Activated CD8-positive, alpha-beta memory T cell treated with anti-CD3 and anti-CD28 coated beads for 48 hours (primary cell): ENCODE measurements at regions not wholly inside any gene's neighbourhood (a gene's known extent, or its start where the extent isn't known, plus 50 kb on each side); places are given as distances from the start of the nearest gene placed in this dataset.

Source experiments
- DNase-seq, 3 experiments: peaks; one replicate each; pipeline ENCODE4 v3.0.0-alpha.2; 2020; ENCODE audit warnings: low read depth in 2 of 3, low spot score in 2 of 3

GRCh38 chr1:221100611-221101010 lies 221.4 kb downstream of the HLX start:
- no peak for DNase-seq

- DNase-seq = no peak
These were observed 222.8 kb downstream of the HLX start for GRCh38 chr1:221101807-221102605.

DNA sequence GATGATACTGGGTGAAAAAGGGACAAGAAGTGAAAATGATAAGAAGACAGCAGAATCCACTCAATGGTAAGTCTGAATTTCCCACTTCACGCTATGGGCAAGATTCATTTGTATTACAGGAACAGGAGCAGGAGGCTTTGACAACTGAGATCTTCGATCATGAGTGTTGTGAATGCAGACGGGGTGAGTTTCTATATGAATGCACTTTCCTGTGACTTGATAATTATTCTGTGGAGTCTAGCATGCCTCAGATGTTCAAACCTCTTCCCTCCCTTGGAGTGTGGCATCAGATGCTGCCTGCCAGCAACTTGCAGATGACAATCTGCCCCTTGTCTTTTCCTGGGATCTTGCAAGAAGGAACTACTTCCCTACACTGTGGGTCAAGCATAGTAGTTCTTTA lies 225.4 kb downstream of the HLX start:
- no peak for DNase-seq

DNA sequence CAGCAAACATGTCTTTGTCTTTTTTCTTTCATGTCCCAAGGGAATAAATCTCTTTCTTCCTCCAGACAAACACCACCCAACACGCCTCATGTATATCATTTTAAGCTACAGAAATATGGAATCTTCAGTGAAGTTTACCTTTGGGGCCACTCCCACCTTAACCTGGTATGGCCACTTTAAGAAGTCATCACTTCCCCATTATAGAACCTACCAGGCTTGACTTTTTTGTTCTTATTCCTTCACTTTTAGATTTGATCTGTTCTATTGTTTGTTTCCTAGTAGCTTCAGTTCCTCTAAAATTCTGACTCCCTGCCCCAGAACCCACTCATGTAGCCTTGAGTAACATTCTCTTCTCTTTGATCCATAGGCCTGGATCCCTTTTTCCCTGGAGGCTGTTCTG lies 226.3 kb downstream of the HLX start:
- no peak for DNase-seq

- no peak for DNase-seq
These were observed 227.4 kb downstream of the HLX start for GRCh38 chr1:221106616-221107015.

- no peak for DNase-seq
These were observed 230.7 kb downstream of the HLX start for GRCh38 chr1:221109930-221110329.

DNA sequence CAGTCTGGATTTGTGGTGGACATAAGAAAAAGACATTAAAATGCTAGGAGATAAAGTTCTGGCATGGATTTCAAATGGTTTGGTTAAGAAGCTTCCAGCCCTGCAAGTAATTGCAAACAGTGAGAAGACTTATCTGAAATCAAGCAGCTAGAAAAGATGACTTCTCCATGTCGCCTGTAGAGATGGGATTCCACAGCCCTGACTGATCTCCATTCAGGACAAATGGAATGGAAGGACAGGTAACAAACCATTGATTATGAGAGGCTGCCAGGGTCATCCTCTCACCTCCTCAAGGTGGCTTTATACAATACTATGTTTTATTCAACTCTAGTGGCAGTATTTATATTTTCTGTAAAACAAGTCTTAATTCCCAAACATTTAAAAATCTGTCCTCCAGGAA lies 237.9 kb downstream of the HLX start:
- DNase-seq = no peak

GRCh38 chr1:221117548-221117951 lies 238.3 kb downstream of the HLX start:
- no peak for DNase-seq

DNA sequence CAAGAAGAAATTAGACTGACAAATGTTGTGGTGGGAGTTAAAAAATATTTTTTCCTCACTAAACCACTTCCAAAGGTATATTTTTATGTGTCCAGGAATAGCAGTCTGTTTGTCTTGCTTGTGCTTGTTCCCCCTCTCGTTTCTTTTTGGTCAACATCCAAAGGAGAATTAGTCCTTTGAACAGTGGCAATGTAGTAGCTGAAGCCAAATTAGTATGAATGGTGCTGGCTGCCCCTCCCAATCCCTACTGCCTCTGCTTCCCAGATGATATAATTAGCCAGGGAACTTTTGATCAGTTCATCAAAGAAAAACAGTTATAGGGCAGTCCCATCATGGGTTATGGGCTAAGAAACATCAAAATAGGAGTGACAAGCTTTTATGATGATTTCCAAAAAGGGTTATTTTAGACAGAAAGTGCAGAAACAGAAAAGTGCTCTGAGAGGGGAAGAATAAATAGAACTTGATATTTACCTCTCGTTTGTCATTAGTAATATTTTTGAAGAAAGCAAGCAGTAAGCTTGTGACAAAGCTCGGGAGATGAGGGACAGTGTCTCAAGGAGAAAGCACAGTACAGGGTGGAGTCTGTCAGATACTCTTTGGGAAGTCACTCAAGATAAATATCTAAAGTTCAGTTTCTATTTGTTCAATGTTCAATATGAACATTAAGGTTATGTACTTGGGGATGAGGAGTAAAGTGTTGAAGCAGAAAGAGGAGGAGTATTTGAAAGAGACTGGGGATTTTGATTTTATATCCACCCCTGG lies 239.1 kb downstream of the HLX start:
- DNase-seq = no peak

DNA sequence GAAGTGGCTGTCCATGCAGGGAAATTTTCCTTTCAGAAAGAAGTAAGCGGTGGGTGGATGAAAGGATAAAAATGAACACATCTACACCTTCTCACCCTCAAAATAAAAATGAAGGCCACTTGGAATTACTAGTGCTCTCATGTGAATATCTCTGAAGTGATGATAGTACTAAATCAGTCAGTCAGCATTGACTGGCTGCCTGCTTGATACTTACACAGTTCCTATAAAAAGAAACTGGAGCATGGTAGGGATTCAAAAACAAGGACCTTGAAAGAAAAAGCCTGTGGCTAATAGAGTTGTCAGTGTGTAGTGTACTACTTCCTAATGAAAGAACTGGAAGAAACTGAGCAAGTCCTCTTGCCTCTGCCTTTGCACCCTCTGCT lies 239.7 kb downstream of the HLX start:
- DNase-seq = no peak

- no peak for DNase-seq
These were observed 243.3 kb downstream of the HLX start for GRCh38 chr1:221122501-221122900.

GRCh38 chr1:221125976-221126375 lies 246.7 kb downstream of the HLX start:
- no peak for DNase-seq

DNA sequence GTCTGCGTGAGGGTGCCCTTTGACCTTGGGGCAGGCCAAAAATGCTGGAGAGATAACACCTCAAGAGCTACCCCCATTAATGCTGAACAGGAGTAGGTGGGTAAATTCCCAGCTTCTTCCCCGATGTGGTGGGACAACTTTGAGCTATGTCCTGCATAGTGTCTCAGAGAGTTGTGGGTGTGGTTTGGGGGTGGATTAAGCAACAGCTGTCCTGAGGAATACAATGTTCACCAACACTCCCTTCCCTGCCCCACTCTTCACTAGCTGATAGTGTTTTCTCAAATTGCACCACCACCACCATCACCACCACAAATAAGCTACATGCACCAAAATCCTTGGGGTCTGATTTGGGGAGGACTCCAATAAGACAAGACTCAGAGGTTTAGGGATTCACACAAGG lies 258.4 kb downstream of the HLX start:
- DNase-seq = no peak

- DNase-seq = no peak
These were observed 259.3 kb downstream of the HLX start for GRCh38 chr1:221138516-221138915.

- no peak for DNase-seq
These were observed 260.7 kb downstream of the HLX start for GRCh38 chr1:221139991-221140390.

DNA sequence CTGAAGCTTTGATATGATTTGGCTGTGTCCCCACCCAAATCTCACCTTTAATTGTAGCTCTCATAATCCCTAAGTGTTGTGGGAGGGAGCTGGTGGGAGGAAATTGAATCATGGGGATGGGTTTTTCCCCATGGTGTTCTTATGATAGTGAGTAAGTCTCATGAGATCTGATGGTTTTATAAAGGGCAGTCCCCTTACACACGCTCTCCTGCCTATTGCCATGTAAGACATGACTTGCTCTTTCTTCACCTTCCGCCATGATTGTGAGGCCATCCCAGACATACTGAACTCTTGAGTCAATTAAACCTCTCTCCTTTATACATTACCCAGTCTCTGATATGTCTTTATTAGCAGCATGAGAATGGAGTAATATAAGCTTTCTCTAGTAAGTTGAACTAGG lies 261.9 kb downstream of the HLX start:
- DNase-seq = no peak

- no peak for DNase-seq
These were observed 262.5 kb downstream of the HLX start for GRCh38 chr1:221141606-221142285.

DNA sequence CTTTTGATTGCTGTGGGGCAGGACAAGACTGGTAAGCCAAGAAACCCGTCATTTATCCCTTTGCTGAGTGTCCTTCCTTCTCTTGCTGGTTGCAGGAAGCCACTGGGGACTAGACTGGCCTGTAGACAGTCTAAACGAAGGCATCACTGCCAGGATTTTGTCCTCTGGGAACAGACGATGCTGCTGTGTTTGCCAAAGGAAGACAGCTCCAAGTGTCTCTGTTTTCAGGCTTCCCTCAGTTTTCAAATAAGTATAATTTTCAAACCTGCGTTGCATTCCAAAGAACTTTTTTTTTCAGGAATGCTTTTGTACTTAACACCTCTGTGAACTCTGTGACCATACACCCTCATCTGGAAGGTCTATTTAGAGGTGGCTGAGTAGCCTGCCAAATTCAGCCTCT lies 269.4 kb downstream of the HLX start:
- DNase-seq = no peak

- no peak for DNase-seq
These were observed 269.9 kb downstream of the HLX start for GRCh38 chr1:221149111-221149510.

DNA sequence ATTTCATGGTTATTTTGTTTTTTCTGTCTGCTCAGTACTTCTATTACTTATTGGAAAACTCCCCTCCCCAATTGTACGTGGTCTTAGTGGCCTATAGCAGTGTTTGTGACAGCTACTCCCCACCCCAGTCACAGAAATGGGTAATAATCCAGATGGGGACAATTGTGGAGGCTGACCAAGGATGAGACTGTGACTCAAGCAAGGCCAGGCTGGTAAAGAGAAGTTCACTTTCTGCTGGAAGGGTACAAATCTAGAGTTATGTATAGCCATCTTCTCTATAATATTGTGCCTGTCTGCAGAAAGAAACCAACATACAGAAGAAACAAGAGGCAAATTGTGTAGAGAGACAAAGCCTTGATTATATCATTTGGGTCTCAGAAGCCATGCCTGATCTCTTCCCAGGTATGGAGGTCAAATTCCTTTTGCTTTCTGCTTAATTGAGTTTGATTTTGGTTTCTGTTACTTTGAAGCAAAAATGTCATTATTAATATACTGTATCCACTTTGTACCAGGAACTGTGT lies 270.4 kb downstream of the HLX start:
- no peak for DNase-seq

GRCh38 chr1:221150996-221151395 lies 271.8 kb downstream of the HLX start:
- DNase-seq = no peak

DNA sequence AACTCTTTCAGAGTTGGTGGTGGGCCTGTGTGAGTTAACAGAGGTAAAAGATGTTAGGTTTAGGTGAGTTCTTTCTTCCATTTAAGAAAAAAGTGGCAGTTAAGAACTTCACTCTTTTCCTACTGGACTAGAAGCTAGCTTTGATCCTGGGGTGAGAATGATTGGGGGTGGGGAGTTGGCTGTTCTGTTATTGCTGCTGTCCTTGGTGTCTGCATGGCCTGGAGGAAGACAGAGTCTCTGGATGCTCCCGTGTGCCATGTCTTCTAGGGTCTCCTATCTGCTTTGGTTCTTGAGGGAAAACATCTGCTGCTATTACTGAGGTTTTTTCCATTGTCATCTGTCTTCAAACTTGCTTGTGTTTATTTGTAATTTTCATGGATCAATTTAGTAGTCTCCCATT lies 275.7 kb downstream of the HLX start:
- DNase-seq = no peak
